Epithelial cell of prostate (primary cell): ENCODE measurements at regions not wholly inside any gene's neighbourhood (a gene's known extent, or its start where the extent isn't known, plus 50 kb on each side); places are given as distances from the start of the nearest gene placed in this dataset.
"Not testable (repeated sequence)": the region's sequence is repeated elsewhere in the genome, so short reads cannot be mapped to it uniquely, and the experiment has no call there.

Source experiments
- DNase-seq: peaks from one replicate; pipeline ENCODE4 v3.0.0-alpha.2; 2011; ENCODE audit warnings: low read depth, low spot score
- H3K27ac ChIP-seq: fragments of 450-650 bp; 2 replicates; pipeline ENCODE4 v1.5.1; 2017; ENCODE audit warnings: mild to moderate bottlenecking

DNA sequence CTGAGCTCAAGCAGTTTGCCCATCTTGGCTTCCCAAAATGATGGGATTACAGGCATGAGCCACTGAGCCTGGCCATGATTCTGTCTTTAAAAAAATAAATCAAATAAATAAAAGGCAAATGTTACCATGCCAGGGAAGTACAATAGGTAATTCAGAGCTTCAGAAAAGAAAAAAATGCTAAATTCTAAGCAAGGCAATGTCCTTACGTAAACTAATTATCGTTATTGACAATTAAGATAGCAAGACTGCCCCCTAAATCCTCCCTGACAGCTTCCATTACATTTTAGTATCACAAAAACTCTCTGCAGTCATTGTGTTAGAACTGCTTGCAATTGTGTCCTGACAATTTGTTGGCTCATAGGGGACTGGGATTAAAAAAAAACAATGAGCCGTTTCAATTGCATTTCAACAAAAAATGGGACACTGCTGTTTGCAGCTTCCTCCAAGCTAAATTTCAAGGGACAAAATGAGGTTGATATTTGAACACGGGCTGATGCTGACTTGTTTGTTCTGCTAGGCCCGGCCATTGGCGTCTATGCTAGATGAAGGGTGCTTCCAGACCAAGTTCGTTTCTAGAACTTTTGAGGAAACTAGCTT is 88.9 kb downstream of the MOGAT1 start:
- no peak overlapping the region for H3K27ac ChIP-seq
- DNase-seq = no peak

GRCh38 chr2:222761888-222762287 is 90.4 kb downstream of the MOGAT1 start:
- no peak overlapping the region for H3K27ac ChIP-seq
- DNase-seq = no peak

DNA sequence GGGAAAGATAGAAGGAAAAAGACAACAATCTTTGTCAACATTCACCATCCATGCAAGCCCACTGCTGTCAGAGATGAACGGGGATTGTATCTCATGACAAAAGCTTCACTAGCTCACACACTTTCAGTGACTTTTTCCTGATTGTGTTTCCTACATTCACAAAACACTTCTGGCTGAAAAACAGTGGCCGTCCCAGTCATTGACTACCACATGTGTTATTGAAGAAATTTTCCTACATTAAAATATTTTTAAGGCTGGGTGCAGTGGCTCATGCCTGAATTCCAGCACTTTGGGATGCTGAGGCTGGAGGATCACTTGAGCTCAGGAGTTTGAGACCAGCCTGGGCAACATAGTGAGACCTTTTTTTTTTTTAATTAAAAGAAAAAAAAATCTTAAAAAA is 90.9 kb downstream of the MOGAT1 start:
- H3K27ac ChIP-seq = no peak overlapping the region
- DNase-seq = no peak

GRCh38 chr2:222765883-222766282 is 94.4 kb downstream of the MOGAT1 start:
- not testable (repeated sequence) for DNase-seq, H3K27ac ChIP-seq

GRCh38 chr2:222768019-222768418 is 92.8 kb upstream of the ACSL3 start:
- not testable (repeated sequence) for DNase-seq, H3K27ac ChIP-seq

DNA sequence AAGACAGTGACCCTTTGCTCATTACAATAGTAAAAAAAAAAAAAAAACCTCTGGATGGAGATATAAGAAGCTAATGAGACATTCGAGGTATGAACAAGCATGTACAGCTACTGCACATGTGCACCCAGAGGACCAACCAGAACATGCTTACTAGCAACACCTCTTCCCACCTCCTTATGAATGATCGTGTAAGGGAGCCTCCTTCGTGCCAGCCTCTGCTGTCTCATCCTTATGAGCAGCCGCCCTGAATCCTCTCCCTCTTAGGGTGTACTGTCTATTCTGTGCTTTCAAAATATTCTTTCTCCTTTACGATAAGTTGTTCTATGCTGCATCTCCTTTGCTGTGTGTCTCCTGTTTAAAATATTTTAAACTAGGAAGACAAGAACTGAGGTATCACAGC is 91.4 kb upstream of the ACSL3 start:
- H3K27ac ChIP-seq = no peak overlapping the region
- no peak for DNase-seq

DNA sequence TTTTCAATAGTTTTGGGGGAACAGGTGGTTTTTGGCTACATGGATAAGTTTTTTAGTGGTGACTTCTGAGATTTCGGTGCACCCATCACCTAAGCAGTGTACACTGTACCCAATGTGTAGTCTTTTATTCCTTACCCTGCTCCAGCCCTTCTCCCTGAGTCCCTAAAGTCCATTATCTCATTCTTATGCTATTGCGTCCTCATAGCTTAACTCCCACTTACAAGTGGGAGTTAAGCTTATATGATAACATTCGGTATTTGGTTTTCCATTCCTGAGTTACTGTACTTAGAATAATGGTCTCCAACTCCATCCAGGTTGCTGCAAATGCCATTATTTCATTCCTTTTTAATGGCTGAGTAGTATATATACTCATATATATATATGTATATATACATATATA is 90.9 kb upstream of the ACSL3 start:
- DNase-seq = no peak
- no peak overlapping the region for H3K27ac ChIP-seq

DNA sequence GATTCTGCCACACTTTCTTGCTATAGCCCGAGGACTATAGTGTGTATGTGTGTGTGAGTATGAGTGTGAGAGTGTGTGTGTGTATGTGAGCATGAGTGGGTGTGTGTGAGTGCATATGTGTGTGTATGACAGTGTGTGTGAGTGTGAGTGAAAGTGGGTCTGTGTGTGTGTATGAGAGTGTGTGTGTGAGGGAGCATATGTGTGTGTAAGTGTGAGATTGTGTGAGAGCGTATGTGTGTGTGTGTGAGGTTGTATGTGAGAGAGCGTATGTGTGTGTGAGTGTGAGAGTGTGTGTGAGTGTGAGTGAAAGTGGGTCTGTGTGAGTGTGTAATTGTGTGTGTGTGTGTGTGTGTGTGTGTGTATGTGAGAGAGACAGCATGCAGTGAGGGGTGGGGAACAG is 89.0 kb upstream of the ACSL3 start:
- H3K27ac ChIP-seq = no peak overlapping the region
- DNase-seq = no peak

- no peak for DNase-seq
- H3K27ac ChIP-seq = no peak overlapping the region
Measured at GRCh38 chr2:222774941-222775340, 85.9 kb upstream of the ACSL3 start.

DNA sequence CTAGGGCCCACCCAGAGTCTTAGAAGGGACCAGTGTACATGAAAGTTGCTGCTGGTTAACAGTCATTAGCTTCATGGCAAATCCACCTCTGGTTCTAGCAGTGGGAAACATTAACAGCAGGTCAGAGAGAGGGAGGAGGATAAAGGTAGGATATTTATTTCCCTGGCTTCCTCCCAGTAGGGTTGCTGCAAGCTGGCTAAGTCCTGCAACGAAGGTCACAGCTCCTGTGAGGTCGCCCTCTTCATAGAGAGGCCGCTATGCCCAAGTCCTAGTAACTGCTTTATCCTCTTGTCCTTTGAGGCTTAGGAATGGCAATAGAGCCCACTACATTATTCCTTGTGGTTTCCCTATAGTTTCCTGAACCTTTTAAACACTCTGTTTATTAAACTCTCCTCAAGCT is 84.0 kb upstream of the ACSL3 start:
- DNase-seq = no peak
- H3K27ac ChIP-seq = no peak overlapping the region

DNA sequence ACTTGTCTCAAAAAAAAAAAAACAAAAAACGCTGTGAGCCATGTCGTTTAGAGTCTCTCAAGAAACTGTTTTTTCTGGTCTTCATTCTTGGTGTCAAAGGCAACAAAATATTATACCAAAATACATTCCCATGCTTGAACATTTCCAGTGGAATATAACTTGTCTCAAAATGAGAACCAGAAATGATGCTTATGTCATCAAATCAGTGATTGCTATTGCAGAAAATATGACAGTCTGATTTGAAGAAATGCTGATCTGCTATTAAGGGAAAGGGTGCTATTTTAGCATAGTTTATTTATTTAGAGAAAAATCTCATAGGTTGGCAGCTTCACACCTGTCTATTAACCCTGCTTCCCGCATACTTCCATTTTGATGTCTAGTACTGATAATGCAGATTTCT is 82.4 kb upstream of the ACSL3 start:
- H3K27ac ChIP-seq = no peak overlapping the region
- no peak for DNase-seq

- DNase-seq = no peak
- no peak overlapping the region for H3K27ac ChIP-seq
Measured at GRCh38 chr2:222779145-222779832, 81.5 kb upstream of the ACSL3 start.

DNA sequence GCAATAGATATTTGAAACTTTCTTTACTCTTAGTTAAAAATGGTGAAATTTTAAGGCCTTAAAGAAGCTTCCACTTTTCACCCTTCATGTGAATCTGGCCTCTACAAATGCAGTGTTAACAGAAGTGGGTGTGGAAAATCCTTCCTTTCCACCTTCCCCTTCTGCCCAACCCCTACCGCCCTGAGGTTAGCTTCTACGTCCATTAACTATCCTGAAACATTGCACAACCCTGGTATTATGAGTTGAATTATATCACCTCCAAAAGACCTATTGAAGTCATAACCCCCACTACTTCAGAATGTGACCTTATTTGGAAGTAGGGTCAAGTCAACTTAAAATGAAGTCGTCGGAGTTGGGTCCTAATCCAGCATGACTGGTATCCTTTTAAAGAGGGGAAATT is 80.8 kb upstream of the ACSL3 start:
- no peak for DNase-seq
- H3K27ac ChIP-seq = no peak overlapping the region

GRCh38 chr2:222782201-222782730 is 78.6 kb upstream of the ACSL3 start:
- no peak for DNase-seq
- no peak overlapping the region for H3K27ac ChIP-seq

- H3K27ac ChIP-seq = no peak overlapping the region
- DNase-seq = no peak
Measured at GRCh38 chr2:222783592-222783991, 77.2 kb upstream of the ACSL3 start.

DNA sequence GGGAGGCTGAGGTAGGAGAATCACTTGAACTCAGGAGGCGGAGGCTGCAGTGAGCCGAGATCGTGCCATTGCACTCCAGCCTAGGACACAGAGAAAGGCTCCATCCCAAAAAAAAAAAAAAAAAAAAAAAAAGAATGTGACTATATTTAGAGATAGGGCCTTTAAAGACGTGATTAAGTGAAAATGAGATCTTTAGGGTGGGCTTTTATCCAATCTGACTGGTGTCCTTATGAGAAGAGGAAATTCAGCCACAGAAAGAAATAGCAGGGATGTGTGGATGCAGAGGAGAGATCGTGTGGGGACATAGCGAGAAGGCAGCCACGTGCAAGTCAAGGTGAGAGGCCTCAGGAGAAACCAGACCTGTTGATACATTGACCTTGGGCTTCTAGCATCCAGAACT is 69.9 kb upstream of the ACSL3 start:
- no peak overlapping the region for H3K27ac ChIP-seq
- DNase-seq = no peak

DNA sequence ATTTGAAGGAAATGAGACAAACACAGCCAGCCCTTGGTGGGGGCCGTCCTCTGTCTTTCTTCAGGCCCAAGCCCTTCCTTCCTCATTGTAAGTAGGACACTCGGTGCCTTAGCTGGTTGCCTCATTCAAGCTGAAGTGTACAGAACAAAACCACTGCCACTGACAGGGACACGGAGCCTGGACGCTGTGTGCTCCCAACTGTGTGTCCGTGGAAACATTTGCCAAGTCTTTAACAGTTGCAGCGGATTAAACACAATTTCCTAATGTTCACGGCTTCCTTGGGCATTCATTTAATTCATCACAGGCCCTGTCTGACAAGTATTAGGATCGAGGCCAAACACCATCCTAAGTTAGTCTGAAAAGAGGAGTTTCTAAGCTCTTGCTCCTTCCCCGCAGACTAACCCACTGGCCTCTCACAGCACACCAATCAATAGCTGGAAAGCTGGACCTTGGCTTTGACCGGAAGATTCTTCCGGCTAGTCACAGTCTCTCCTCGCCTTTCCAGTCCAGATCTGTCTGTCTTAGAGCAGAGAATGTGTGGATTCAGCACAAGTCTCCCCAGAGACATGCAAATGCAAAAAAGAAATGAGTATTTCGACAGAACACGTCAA is 68.7 kb upstream of the ACSL3 start:
- no peak for DNase-seq
- no peak overlapping the region for H3K27ac ChIP-seq

GRCh38 chr2:222794585-222795449 is 66.0 kb upstream of the ACSL3 start:
- no peak overlapping the region for H3K27ac ChIP-seq

DNA sequence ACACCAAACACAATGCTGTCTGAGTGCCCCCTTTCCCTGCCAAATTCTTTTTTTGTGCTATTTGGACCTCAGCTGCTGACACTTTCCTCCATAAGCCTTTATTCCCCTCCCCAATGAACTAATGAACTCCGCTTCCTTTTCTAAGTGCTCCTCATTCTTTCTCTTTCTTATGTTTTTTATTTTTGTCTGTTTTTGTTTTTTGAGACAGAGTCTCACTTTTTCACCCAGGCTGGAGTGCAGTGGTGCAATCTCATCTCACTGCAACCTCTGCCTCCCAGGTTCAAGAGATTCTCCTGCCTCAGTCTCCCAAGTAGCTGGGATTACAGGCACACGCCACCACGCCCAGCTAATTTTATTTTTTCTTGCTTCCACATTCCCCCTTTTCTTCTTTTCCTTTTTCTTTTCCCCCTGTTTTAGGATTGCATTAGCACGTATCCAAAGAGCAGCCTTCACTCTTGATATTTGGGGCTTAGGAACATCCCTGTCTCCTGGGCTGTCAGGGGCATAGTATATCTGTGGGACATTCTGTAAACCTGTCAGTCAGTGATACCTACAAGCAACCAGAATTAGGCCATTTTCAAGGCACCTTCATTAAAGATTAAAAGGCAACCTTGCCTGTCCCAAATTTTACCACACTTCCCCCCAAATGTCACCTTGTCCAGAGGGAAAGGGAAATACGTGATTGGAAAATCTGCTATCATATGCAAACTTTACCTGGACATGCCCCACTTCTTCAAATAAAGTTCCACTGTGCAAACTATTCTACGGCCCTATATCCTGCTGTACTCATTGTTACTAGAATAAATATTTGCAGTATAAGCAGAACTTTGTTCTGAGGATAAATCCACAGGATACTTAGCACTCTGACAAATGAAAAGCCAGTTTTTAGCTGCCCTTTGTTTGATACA is 65.1 kb upstream of the ACSL3 start:
- H3K27ac ChIP-seq = no peak overlapping the region
- DNase-seq = no peak

More at GRCh38 chr2:222794585-222795449, 66.0 kb upstream of the ACSL3 start:
- no peak for DNase-seq
